IPS-15b (cell line): ENCODE measurements at regions not wholly inside any gene's neighbourhood (a gene's known extent, or its start where the extent isn't known, plus 50 kb on each side); places are given as distances from the start of the nearest gene placed in this dataset.

Experiments used
- H3K27me3 ChIP-seq: one replicate; pipeline ENCODE4 v1.6.1; 2013; ENCODE audit warnings: low read length; ENCODE audit not compliant: control insufficient read depth, insufficient read depth
- H3K36me3 ChIP-seq: one replicate; pipeline ENCODE4 v1.6.1; 2013; ENCODE audit warnings: low read length; ENCODE audit not compliant: control insufficient read depth, insufficient read depth
- H3K4me1 ChIP-seq: one replicate; pipeline ENCODE4 v1.6.1; 2013; ENCODE audit warnings: mild to moderate bottlenecking, low read length; ENCODE audit not compliant: control insufficient read depth, insufficient read depth
- H3K4me3 ChIP-seq: one replicate; pipeline ENCODE4 v1.5.1; 2013; ENCODE audit warnings: low read depth, low read length
- H3K9ac ChIP-seq: one replicate; pipeline ENCODE4 v1.6.1; 2013; ENCODE audit warnings: low read depth, mild to moderate bottlenecking, low read length
- H3K9me3 ChIP-seq: one replicate; pipeline ENCODE4 v1.6.1; 2013; ENCODE audit warnings: mild to moderate bottlenecking, low read length; ENCODE audit not compliant: control insufficient read depth, insufficient read depth

GRCh38 chr15:53331328-53332190 is 427.9 kb downstream of the WDR72 start:
- Histone ChIP-seq H3K9ac (no peak overlapping the region), H3K27me3 (no peaks in the 10 kb centered on the region), H3K4me1 (no peaks in the 10 kb centered on the region), H3K36me3 (no peaks in the 10 kb centered on the region), H3K4me3 (no peak overlapping the region), H3K9me3 (no peaks in the 10 kb centered on the region)

- Histone ChIP-seq H3K9ac (no peak overlapping the region), H3K9me3 (no peaks in the 10 kb centered on the region), H3K4me1 (no peaks in the 10 kb centered on the region), H3K4me3 (no peak overlapping the region), H3K36me3 (no peaks in the 10 kb centered on the region), H3K27me3 (no peaks in the 10 kb centered on the region)
Observed at GRCh38 chr15:53328341-53328740, 431.1 kb downstream of the WDR72 start.

DNA sequence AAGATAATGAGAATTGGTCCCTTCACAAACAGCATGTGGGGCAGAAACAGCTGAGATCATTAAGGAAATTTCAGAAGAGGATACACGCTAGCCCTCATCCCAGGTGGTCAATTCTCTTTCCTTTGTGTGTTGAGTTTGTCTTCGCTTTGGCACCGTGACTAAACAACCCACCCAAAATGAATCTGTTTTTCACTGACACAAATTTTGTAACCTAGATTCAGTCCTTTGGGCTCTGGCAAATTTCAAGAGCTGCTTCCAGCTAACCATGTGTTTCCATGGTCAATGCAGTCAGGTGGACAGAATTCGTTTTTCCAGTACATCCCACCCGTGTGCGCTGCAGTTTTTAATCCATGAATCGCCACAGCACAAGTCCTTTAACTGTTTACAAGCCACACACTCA is 435.4 kb downstream of the WDR72 start:
- Histone ChIP-seq H3K4me1 (no peaks in the 10 kb centered on the region), H3K9me3 (no peaks in the 10 kb centered on the region), H3K27me3 (no peaks in the 10 kb centered on the region), H3K4me3 (no peak overlapping the region), H3K9ac (no peak overlapping the region), H3K36me3 (no peaks in the 10 kb centered on the region)

DNA sequence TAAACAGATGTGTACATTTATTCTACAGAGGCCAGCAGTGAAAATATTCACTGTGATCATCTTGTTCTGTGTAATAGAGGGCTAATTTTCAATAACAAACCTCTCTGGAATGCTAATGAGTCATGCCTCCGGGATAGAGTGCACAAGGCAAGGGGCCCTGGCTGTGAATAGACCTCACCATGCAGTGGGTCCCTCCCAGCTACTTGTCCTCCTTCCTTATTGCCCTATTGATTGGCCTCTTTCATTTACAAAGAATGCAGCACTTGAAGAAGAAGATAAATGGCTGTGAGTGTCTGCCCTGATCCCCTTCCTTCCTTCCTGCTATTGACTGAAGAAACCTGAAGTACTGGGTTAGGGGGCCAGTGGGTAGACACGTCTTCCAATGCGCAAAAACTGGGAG is 436.3 kb downstream of the WDR72 start:
- Histone ChIP-seq H3K9ac (no peak overlapping the region), H3K27me3 (no peaks in the 10 kb centered on the region), H3K9me3 (no peaks in the 10 kb centered on the region), H3K4me1 (no peaks in the 10 kb centered on the region), H3K4me3 (no peak overlapping the region), H3K36me3 (no peaks in the 10 kb centered on the region)

DNA sequence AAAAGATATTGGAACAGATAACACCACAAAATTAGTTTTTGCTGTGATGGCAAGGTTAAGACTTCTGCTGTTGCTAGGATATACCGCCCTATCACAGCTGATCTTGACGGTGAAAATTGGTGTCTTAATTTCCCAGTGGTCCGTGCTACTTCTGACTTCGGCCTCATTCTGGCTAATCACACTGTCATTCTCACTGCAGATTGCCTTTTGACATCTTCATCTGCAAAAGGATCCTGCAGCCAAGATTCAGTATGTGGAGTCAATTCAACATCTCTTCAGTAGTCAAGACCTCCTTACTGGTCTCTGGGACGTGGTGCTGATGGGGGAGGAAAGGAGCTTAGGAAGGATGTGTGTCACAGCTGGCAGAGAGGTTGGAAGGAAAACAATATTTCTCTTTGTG is 438.6 kb downstream of the WDR72 start:
- Histone ChIP-seq H3K36me3 (no peaks in the 10 kb centered on the region), H3K9me3 (no peaks in the 10 kb centered on the region), H3K27me3 (no peaks in the 10 kb centered on the region), H3K4me1 (no peaks in the 10 kb centered on the region), H3K9ac (no peak overlapping the region), H3K4me3 (no peak overlapping the region)

- Histone ChIP-seq H3K9ac (no peak overlapping the region), H3K36me3 (no peaks in the 10 kb centered on the region), H3K9me3 (no peaks in the 10 kb centered on the region), H3K27me3 (no peaks in the 10 kb centered on the region), H3K4me1 (no peaks in the 10 kb centered on the region), H3K4me3 (no peak overlapping the region)
Observed at GRCh38 chr15:53312707-53313106, 446.8 kb downstream of the WDR72 start.

- Histone ChIP-seq H3K9ac (no peak overlapping the region), H3K36me3 (no peaks in the 10 kb centered on the region), H3K4me1 (no peaks in the 10 kb centered on the region), H3K27me3 (no peaks in the 10 kb centered on the region), H3K9me3 (no peaks in the 10 kb centered on the region), H3K4me3 (no peak overlapping the region)
Observed at GRCh38 chr15:53310709-53311108, 448.8 kb downstream of the WDR72 start.

DNA sequence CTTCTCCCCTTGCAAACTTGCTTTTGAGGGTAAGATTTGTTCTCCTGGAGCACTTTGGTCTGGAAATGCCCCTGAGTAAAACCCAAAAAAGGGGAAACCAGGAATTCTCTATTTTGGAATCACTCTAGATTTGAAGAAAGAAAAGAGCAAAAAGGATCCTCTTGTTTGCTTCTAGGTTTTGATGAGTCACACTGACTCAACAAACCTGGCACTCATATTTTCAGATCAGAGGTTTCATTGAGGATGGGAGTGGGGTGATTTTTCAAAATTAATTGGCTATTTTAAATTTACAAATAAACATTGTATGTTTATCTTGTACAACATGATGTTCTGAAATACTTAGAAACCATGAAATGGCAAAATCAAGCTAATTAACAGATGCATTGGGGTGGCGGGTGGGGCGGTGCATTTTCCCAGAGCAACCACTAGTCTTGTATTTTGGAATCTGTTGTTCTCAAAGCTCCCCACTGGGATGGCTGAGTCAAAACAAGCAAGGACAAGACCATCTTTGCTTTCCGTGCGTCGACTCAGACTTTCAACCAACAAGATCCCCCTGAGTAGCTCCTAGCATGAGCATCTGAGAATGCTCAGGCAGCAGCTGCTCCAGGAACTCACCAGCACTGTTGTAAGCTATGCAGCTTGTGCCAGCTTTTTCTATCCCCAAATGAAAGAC is 451.4 kb downstream of the WDR72 start:
- Histone ChIP-seq H3K9ac (no peak overlapping the region), H3K36me3 (no peaks in the 10 kb centered on the region), H3K27me3 (no peaks in the 10 kb centered on the region)

GRCh38 chr15:53305554-53305953 is 453.9 kb downstream of the WDR72 start:
- Histone ChIP-seq H3K27me3 (no peaks in the 10 kb centered on the region), H3K4me3 (no peak overlapping the region), H3K36me3 (no peaks in the 10 kb centered on the region), H3K9ac (no peak overlapping the region), H3K4me1 (no peaks in the 10 kb centered on the region), H3K9me3 (no peaks in the 10 kb centered on the region)

More for the DNA sequence above, 451.4 kb downstream of the WDR72 start:
- no peaks in the 10 kb centered on the region for H3K4me1 ChIP-seq
- no peak overlapping the region for H3K4me3 ChIP-seq
- H3K9me3 ChIP-seq = no peaks in the 10 kb centered on the region

DNA sequence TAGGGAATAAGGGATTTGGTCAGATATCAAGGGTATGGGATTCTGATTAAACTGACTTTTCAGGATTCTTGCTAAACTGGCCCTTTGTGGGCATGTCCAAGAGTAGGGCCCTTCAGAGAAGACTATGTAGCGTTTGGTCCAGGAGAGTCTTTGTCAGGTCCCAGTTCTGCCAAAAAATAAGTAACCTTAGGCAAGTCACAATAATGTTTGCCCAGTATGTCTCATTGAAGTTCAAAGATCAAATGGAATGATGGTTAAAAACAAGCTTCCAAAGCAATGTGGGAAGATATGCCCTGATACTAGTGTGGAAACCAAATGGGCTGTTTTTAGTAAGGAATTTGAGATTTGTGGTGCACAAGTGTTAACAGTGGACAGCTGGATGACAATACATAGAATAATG is 454.4 kb downstream of the WDR72 start:
- Histone ChIP-seq H3K4me3 (no peak overlapping the region), H3K4me1 (no peaks in the 10 kb centered on the region), H3K9me3 (no peaks in the 10 kb centered on the region), H3K27me3 (no peaks in the 10 kb centered on the region), H3K9ac (no peak overlapping the region), H3K36me3 (no peaks in the 10 kb centered on the region)

DNA sequence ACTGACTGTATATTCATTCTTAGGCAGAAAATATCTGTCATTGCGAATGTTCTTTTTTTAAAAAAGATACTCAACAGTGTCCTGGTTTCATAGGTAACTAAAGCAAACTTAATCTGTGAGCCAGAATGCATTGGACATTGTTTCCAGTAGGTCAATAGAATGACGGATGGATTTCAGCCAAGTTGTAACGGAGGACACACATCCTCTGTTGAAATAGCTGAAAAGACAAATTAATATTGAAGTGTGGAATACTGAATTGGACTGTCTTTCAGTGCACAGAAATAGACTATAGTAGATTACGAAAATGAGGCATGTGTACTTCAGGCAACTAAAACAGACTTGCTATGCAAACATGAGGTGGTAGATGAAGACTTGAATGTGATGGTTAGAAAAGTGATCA is 461.6 kb downstream of the WDR72 start:
- Histone ChIP-seq H3K36me3 (no peaks in the 10 kb centered on the region), H3K4me1 (no peaks in the 10 kb centered on the region), H3K9ac (no peak overlapping the region), H3K27me3 (no peaks in the 10 kb centered on the region), H3K4me3 (no peak overlapping the region), H3K9me3 (no peaks in the 10 kb centered on the region)

- H3K36me3 ChIP-seq = no peaks in the 10 kb centered on the region
Observed at GRCh38 chr15:53296603-53297002, 462.9 kb downstream of the WDR72 start.

More at GRCh38 chr15:53296603-53297002, 462.9 kb downstream of the WDR72 start:
- H3K9ac ChIP-seq = no peak overlapping the region
- no peaks in the 10 kb centered on the region for H3K27me3 ChIP-seq
- no peak overlapping the region for H3K4me3 ChIP-seq
- no peaks in the 10 kb centered on the region for H3K4me1 ChIP-seq
- H3K9me3 ChIP-seq = no peaks in the 10 kb centered on the region
